Mesenchymal stem cell (in vitro differentiated cells and primary cell): ENCODE measurements at regions not wholly inside any gene's neighbourhood (a gene's known extent, or its start where the extent isn't known, plus 50 kb on each side); places are given as distances from the start of the nearest gene placed in this dataset.

Source experiments
- DNase-seq: peaks from one replicate; pipeline ENCODE4 v3.0.0-alpha.2; 2013
- H2AFZ ChIP-seq: one replicate; pipeline ENCODE4 v1.6.1; 2013; ENCODE audit warnings: low read depth, mild to moderate bottlenecking, control low read depth, inconsistent platforms, low read length, moderate library complexity
- H2AK5ac ChIP-seq: 2 replicates; pipeline ENCODE4 v1.6.1; 2013; ENCODE audit warnings: low read length, moderate library complexity, mild to moderate bottlenecking, inconsistent platforms; ENCODE audit not compliant: severe bottlenecking
- H2BK120ac ChIP-seq: one replicate; pipeline ENCODE4 v1.6.1; 2013; ENCODE audit warnings: low read depth, mild to moderate bottlenecking, inconsistent platforms, low read length, moderate library complexity
- H2BK12ac ChIP-seq, 2 experiments: one replicate each; pipeline ENCODE4 v1.6.1; 2013; ENCODE audit warnings: inconsistent platforms in 2 of 2, low read length in 2 of 2, mild to moderate bottlenecking in 2 of 2, moderate library complexity in 2 of 2, control low read depth in 1 of 2
- H2BK15ac ChIP-seq: one replicate; pipeline ENCODE4 v1.6.1; 2013; ENCODE audit warnings: mild to moderate bottlenecking, low read depth, inconsistent platforms; ENCODE audit not compliant: poor library complexity, severe bottlenecking
- H2BK5ac ChIP-seq: 2 replicates; pipeline ENCODE4 v1.6.1; 2013; ENCODE audit warnings: low read depth, mild to moderate bottlenecking, low read length, control low read depth, inconsistent platforms; ENCODE audit not compliant: poor library complexity, severe bottlenecking
- H3K14ac ChIP-seq, 2 experiments: one replicate each; pipeline ENCODE4 v1.6.1; 2013; ENCODE audit warnings: inconsistent platforms in 2 of 2, low read length in 2 of 2, control low read depth in 1 of 2, mild to moderate bottlenecking in 1 of 2, moderate library complexity in 1 of 2
- H3K18ac ChIP-seq, 2 experiments: one replicate each; pipeline ENCODE4 v1.6.1; 2013; ENCODE audit warnings: inconsistent platforms in 2 of 2, low read length in 2 of 2, control low read depth in 1 of 2, low read depth in 1 of 2, mild to moderate bottlenecking in 1 of 2
- H3K23ac ChIP-seq, 2 experiments: one replicate each; pipeline ENCODE4 v1.6.1; 2013; ENCODE audit warnings: inconsistent platforms in 2 of 2, low read length in 2 of 2, mild to moderate bottlenecking in 2 of 2, moderate library complexity in 2 of 2, control low read depth in 1 of 2
- H3K27ac ChIP-seq: 2 replicates; pipeline ENCODE4 v1.5.1; 2013; ENCODE audit warnings: mild to moderate bottlenecking, moderate library complexity, low read length, control low read depth, inconsistent platforms; ENCODE audit not compliant: poor library complexity, severe bottlenecking
- H3K27me3 ChIP-seq, 2 experiments: 2 replicates each; pipeline versions ENCODE4 v1.6.1 to v1.7.0; 2013; ENCODE audit warnings: low read length in 2 of 2, mild to moderate bottlenecking in 2 of 2, moderate library complexity in 2 of 2, control low read depth in 1 of 2, inconsistent platforms in 1 of 2; ENCODE audit not compliant: control insufficient read depth in 1 of 2, insufficient read depth in 1 of 2
- H3K36me3 ChIP-seq, 2 experiments: 2 replicates each; pipeline versions ENCODE4 v1.6.1 to v1.7.0; 2013; ENCODE audit warnings: low read length in 2 of 2, control low read depth in 1 of 2, inconsistent platforms in 1 of 2, low read depth in 1 of 2, mild to moderate bottlenecking in 1 of 2; ENCODE audit not compliant: insufficient read depth in 2 of 2, control insufficient read depth in 1 of 2
- H3K4ac ChIP-seq, 2 experiments: one replicate each; pipeline ENCODE4 v1.6.1; 2013; ENCODE audit warnings: inconsistent platforms in 2 of 2, low read length in 2 of 2, mild to moderate bottlenecking in 2 of 2, moderate library complexity in 2 of 2, control low read depth in 1 of 2, low read depth in 1 of 2
- H3K4me1 ChIP-seq: 2 replicates; pipeline ENCODE4 v1.6.1; 2013; ENCODE audit warnings: low read depth, low read length, control low read depth; ENCODE audit not compliant: control insufficient read depth, insufficient read depth
- H3K4me2 ChIP-seq: 2 replicates; pipeline ENCODE4 v1.6.1; 2013; ENCODE audit warnings: low read length, mild to moderate bottlenecking, inconsistent platforms; ENCODE audit not compliant: poor library complexity, severe bottlenecking
- H3K4me3 ChIP-seq, 2 experiments: 2 replicates each; pipeline versions ENCODE4 v1.5.1 to v1.7.0; 2013; ENCODE audit warnings: low read length in 2 of 2, mild to moderate bottlenecking in 2 of 2, control low read depth in 1 of 2, low read depth in 1 of 2; ENCODE audit not compliant: insufficient read depth in 1 of 2
- H3K79me1 ChIP-seq: replicated peaks from 2 replicates; pipeline ENCODE4 v1.6.1; 2013; ENCODE audit warnings: mild to moderate bottlenecking, control low read depth, low read length, inconsistent platforms; ENCODE audit not compliant: poor library complexity, severe bottlenecking
- H3K9ac ChIP-seq: 2 replicates; pipeline ENCODE4 v1.7.0; 2013; ENCODE audit warnings: mild to moderate bottlenecking, low read length, moderate library complexity
- H3K9me3 ChIP-seq: 2 replicates; pipeline ENCODE4 v1.7.0; 2013; ENCODE audit warnings: mild to moderate bottlenecking, low read length; ENCODE audit not compliant: control insufficient read depth
- H4K8ac ChIP-seq: one replicate; pipeline ENCODE4 v1.6.1; 2013; ENCODE audit warnings: inconsistent platforms, mild to moderate bottlenecking, low read length, moderate library complexity
- H4K91ac ChIP-seq: one replicate; pipeline ENCODE4 v1.6.1; 2013; ENCODE audit warnings: mild to moderate bottlenecking, low read length, inconsistent platforms
- WGBS: methylation state at CpG from one replicate; pipeline ENCODE4 v1.1.7; 2013; ENCODE audit warnings: mixed read lengths; 5-methylcytosine and 5-hydroxymethylcytosine counted together

DNA sequence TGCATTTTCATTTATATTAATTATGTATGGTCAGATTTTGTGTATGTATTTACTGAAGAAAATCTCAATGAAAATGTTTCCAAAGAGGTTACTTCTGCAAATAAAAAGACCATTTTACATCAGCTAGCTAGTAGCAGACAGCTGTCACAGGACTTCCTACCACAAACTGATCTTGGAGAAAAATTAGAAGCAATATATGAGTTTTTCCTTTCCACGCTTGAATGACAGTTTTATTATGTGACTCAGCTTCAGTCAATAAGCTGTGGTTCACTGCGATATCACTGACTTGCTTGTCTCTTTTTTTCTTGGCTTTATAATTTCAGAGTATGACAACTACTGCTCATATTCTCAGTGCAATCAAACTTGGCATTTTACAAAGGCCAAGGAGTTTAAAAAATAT lies 787.4 kb upstream of the GALNTL6 start:
- no peak overlapping the region for H2BK120ac ChIP-seq
- no peak overlapping the region for H3K14ac ChIP-seq
- H2AFZ ChIP-seq, result no peak overlapping the region
- no peaks in the 10 kb centered on the region for H3K4me1 ChIP-seq
- 100% methylated on average over 2 of the region's 2 CpGs for WGBS
- H3K9ac ChIP-seq, result no peak overlapping the region
- no peak overlapping the region for H3K18ac ChIP-seq
- no peaks in the 10 kb centered on the region for H3K27me3 ChIP-seq
- H3K4me3 ChIP-seq, result no peak overlapping the region
- H2AK5ac ChIP-seq, result no peak overlapping the region
- no peak overlapping the region for H2BK5ac ChIP-seq
- no peak overlapping the region for H4K91ac ChIP-seq
- H3K36me3 ChIP-seq, result no peaks in the 10 kb centered on the region
- no peak overlapping the region for H3K4me2 ChIP-seq
- no peaks in the 10 kb centered on the region for H3K79me1 ChIP-seq
- H3K23ac ChIP-seq, result no peak overlapping the region
- H2BK15ac ChIP-seq, result no peak overlapping the region
- no peak overlapping the region for H3K27ac ChIP-seq
- peak; percentile 4 for DNase-seq
- H2BK12ac ChIP-seq, result no peak overlapping the region
- H3K9me3 ChIP-seq, result peaks cover 6% of the 10 kb centered on the region
- no peak overlapping the region for H3K4ac ChIP-seq
- H4K8ac ChIP-seq, result no peak overlapping the region

- DNase-seq, result no peak
- H3K27ac ChIP-seq, result no peak overlapping the region
- H3K4me2 ChIP-seq, result no peak overlapping the region
- H4K91ac ChIP-seq, result no peak overlapping the region
- no peak overlapping the region for H3K4ac ChIP-seq
- H3K14ac ChIP-seq, result no peak overlapping the region
- H3K27me3 ChIP-seq, result no peaks in the 10 kb centered on the region
- no peak overlapping the region for H2AFZ ChIP-seq
- no peak overlapping the region for H3K4me3 ChIP-seq
- no peak overlapping the region for H2AK5ac ChIP-seq
- 56% methylated on average over 1 of the region's 2 CpGs for WGBS
- H3K23ac ChIP-seq, result no peak overlapping the region
- no peaks in the 10 kb centered on the region for H3K79me1 ChIP-seq
- no peak overlapping the region for H3K18ac ChIP-seq
- no peak overlapping the region for H2BK120ac ChIP-seq
- H2BK15ac ChIP-seq, result no peak overlapping the region
- H3K9me3 ChIP-seq, result peaks cover 6% of the 10 kb centered on the region
- H2BK5ac ChIP-seq, result no peak overlapping the region
- no peak overlapping the region for H3K9ac ChIP-seq
- no peak overlapping the region for H4K8ac ChIP-seq
- H3K36me3 ChIP-seq, result no peaks in the 10 kb centered on the region
- H3K4me1 ChIP-seq, result no peaks in the 10 kb centered on the region
- no peak overlapping the region for H2BK12ac ChIP-seq
Measured at GRCh38 chr4:171025343-171025742, 787.9 kb upstream of the GALNTL6 start.

GRCh38 chr4:171024720-171025303 lies 788.4 kb upstream of the GALNTL6 start:
- H2BK5ac ChIP-seq, result no peak overlapping the region
- H3K27ac ChIP-seq, result no peak overlapping the region
- 82% methylated on average over 1 of the region's 4 CpGs for WGBS
- no peak overlapping the region for H3K18ac ChIP-seq
- H4K8ac ChIP-seq, result no peak overlapping the region
- no peak overlapping the region for H3K14ac ChIP-seq
- no peak overlapping the region for H2BK15ac ChIP-seq
- peaks cover 6% of the 10 kb centered on the region for H3K9me3 ChIP-seq
- no peak overlapping the region for H3K4me2 ChIP-seq
- H3K36me3 ChIP-seq, result no peaks in the 10 kb centered on the region
- H3K4ac ChIP-seq, result no peak overlapping the region
- H2BK12ac ChIP-seq, result no peak overlapping the region
- H3K79me1 ChIP-seq, result no peaks in the 10 kb centered on the region
- H2AFZ ChIP-seq, result no peak overlapping the region
- no peaks in the 10 kb centered on the region for H3K27me3 ChIP-seq
- no peak overlapping the region for H4K91ac ChIP-seq
- H3K9ac ChIP-seq, result no peak overlapping the region
- H3K4me1 ChIP-seq, result no peaks in the 10 kb centered on the region
- H2AK5ac ChIP-seq, result no peak overlapping the region
- no peak for DNase-seq
- no peak overlapping the region for H3K4me3 ChIP-seq
- H3K23ac ChIP-seq, result no peak overlapping the region
- H2BK120ac ChIP-seq, result no peak overlapping the region

DNA sequence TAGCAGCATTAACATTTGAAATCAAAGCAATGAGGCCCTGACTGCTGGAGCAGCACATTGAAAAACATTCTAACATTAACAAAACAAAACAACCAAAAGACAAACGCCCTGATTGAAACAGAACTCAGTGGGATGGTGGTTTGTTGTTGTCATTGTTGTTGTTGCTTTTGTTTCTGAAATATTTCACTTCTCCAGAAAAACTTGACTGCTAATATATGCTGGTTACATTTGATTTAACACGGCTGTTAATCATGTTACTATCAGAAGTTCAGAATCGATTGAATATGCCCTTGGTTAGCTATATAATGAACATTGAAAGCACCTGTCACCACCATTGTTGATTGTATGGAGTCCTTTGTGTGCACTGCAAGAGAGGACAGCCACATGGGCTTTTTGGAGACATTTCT lies 790.4 kb upstream of the GALNTL6 start:
- WGBS, result 90% methylated on average over 2 of the region's 3 CpGs
- no peak overlapping the region for H3K14ac ChIP-seq
- no peak overlapping the region for H4K8ac ChIP-seq
- H3K36me3 ChIP-seq, result no peaks in the 10 kb centered on the region
- no peak overlapping the region for H4K91ac ChIP-seq
- H3K4me2 ChIP-seq, result no peak overlapping the region
- H3K9ac ChIP-seq, result no peak overlapping the region
- no peaks in the 10 kb centered on the region for H3K4me1 ChIP-seq
- H2BK12ac ChIP-seq, result no peak overlapping the region
- no peak overlapping the region for H2BK15ac ChIP-seq
- no peak overlapping the region for H3K4me3 ChIP-seq
- H3K79me1 ChIP-seq, result no peaks in the 10 kb centered on the region
- H2AFZ ChIP-seq, result no peak overlapping the region
- peaks cover 1% of the 10 kb centered on the region for H3K9me3 ChIP-seq
- H3K4ac ChIP-seq, result no peak overlapping the region
- H2BK5ac ChIP-seq, result no peak overlapping the region
- H2BK120ac ChIP-seq, result no peak overlapping the region
- no peaks in the 10 kb centered on the region for H3K27me3 ChIP-seq
- no peak overlapping the region for H2AK5ac ChIP-seq
- H3K27ac ChIP-seq, result no peak overlapping the region
- no peak for DNase-seq
- no peak overlapping the region for H3K23ac ChIP-seq
- H3K18ac ChIP-seq, result no peak overlapping the region
